ENCODE measurements at regions not wholly inside any gene's neighbourhood (a gene's known extent, or its start where the extent isn't known, plus 50 kb on each side); places are given as distances from the start of the nearest gene placed in this dataset.

DNA sequence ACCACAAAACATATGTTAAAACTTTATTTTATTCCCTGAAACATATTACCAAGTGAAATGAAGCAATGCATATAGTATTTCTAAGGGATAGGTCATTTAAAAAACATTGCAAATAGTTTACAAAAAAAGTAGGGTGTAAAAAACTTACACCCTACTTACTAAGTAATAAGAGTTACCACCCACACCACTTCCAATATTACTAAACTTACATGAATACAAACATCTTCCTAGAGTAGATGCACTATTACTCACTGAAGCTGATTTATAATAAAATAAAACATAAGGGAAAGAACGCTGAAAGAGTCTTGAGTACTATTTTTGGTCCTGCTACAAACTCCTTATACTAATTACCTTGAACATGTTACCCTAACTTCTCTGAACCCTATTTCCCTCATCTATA is 289.4 kb downstream of the HINT1 start:
- TF ChIP-seq JUNB (IDR thresholded peaks at IDR 0.05; ENCODE audit: unreplicated experiment) (no peak), POLR2AphosphoS5 (IDR thresholded peaks at IDR 0.05; ENCODE audit: low read depth) (no peak), EZH2 (IDR thresholded peaks at IDR 0.05; ENCODE audit: low read depth, unreplicated experiment) (no peak), CREB1 (CRISPR knock-in tag; IDR thresholded peaks at IDR 0.05; ENCODE audit: low read depth) (no peak), EZH2phosphoT487 (IDR thresholded peaks at IDR 0.05; ENCODE audit: unreplicated experiment) (no peak)
- TF ChIP-seq, protein P1, sequence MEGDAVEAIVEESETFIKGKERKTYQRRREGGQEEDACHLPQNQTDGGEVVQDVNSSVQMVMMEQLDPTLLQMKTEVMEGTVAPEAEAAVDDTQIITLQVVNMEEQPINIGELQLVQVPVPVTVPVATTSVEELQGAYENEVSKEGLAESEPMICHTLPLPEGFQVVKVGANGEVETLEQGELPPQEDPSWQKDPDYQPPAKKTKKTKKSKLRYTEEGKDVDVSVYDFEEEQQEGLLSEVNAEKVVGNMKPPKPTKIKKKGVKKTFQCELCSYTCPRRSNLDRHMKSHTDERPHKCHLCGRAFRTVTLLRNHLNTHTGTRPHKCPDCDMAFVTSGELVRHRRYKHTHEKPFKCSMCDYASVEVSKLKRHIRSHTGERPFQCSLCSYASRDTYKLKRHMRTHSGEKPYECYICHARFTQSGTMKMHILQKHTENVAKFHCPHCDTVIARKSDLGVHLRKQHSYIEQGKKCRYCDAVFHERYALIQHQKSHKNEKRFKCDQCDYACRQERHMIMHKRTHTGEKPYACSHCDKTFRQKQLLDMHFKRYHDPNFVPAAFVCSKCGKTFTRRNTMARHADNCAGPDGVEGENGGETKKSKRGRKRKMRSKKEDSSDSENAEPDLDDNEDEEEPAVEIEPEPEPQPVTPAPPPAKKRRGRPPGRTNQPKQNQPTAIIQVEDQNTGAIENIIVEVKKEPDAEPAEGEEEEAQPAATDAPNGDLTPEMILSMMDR (conservative IDR thresholded peaks at IDR 0.05; ENCODE audit: low read depth in 2 of 2) = no peak
- TF ChIP-seq, protein P2, sequence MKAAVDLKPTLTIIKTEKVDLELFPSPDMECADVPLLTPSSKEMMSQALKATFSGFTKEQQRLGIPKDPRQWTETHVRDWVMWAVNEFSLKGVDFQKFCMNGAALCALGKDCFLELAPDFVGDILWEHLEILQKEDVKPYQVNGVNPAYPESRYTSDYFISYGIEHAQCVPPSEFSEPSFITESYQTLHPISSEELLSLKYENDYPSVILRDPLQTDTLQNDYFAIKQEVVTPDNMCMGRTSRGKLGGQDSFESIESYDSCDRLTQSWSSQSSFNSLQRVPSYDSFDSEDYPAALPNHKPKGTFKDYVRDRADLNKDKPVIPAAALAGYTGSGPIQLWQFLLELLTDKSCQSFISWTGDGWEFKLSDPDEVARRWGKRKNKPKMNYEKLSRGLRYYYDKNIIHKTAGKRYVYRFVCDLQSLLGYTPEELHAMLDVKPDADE (IDR thresholded peaks at IDR 0.05) = no peak

Data from GM23338 (cell line).